H9 (cell line): ENCODE measurements at regions not wholly inside any gene's neighbourhood (a gene's known extent, or its start where the extent isn't known, plus 50 kb on each side); places are given as distances from the start of the nearest gene placed in this dataset.

Source experiments
- DNase-seq: peaks from one replicate; pipeline ENCODE4 v3.0.0-alpha.2; 2017
- H2AFZ ChIP-seq: one replicate; pipeline ENCODE4 v1.6.1; 2013; ENCODE audit warnings: mild to moderate bottlenecking, low read length, control low read depth, moderate library complexity
- H2AK5ac ChIP-seq: 2 replicates; pipeline ENCODE4 v1.6.1; 2013; ENCODE audit warnings: low read length, control low read depth, mixed read lengths; ENCODE audit not compliant: insufficient read length
- H2BK120ac ChIP-seq: one replicate; pipeline ENCODE4 v1.6.1; 2013; ENCODE audit warnings: low read depth, mild to moderate bottlenecking, low read length, control low read depth, inconsistent platforms; ENCODE audit not compliant: poor library complexity, severe bottlenecking
- H2BK12ac ChIP-seq: 2 replicates; pipeline ENCODE4 v1.6.1; 2013; ENCODE audit warnings: low read length, control low read depth, mixed read lengths, low read depth; ENCODE audit not compliant: insufficient read length
- H2BK15ac ChIP-seq: 2 replicates; pipeline ENCODE4 v1.6.1; 2013; ENCODE audit warnings: low read depth, low read length, control low read depth
- H2BK20ac ChIP-seq: one replicate; pipeline ENCODE4 v1.6.1; 2013; ENCODE audit warnings: low read depth, mild to moderate bottlenecking, low read length, control low read depth, inconsistent platforms; ENCODE audit not compliant: poor library complexity, severe bottlenecking
- H2BK5ac ChIP-seq: 2 replicates; pipeline ENCODE4 v1.6.1; 2013; ENCODE audit warnings: low read length, control low read depth, mixed read lengths; ENCODE audit not compliant: insufficient read length
- H3K14ac ChIP-seq: 2 replicates; pipeline ENCODE4 v1.6.1; 2013; ENCODE audit warnings: low read length, control low read depth; ENCODE audit not compliant: insufficient read depth
- H3K18ac ChIP-seq: 2 replicates; pipeline ENCODE4 v1.6.1; 2013; ENCODE audit warnings: low read depth, mild to moderate bottlenecking, mixed read lengths, low read length, control low read depth; ENCODE audit not compliant: insufficient read length
- H3K23ac ChIP-seq: 2 replicates; pipeline ENCODE4 v1.6.1; 2013; ENCODE audit warnings: low read length, control low read depth, mixed read lengths, low read depth; ENCODE audit not compliant: insufficient read length
- H3K23me2 ChIP-seq: 2 replicates; pipeline ENCODE4 v1.6.1; 2013; ENCODE audit warnings: low read depth, mild to moderate bottlenecking, mixed read lengths, low read length, control low read depth; ENCODE audit not compliant: insufficient read length, poor library complexity, severe bottlenecking
- H3K27ac ChIP-seq: 2 replicates; pipeline ENCODE4 v1.5.1; 2013; ENCODE audit warnings: low read length, control low read depth, mixed read lengths, low read depth; ENCODE audit not compliant: insufficient read length
- H3K27me3 ChIP-seq: 2 replicates; pipeline ENCODE4 v1.6.1; 2013; ENCODE audit warnings: low read length, control low read depth, inconsistent platforms; ENCODE audit not compliant: insufficient read depth
- H3K4ac ChIP-seq: 2 replicates; pipeline ENCODE4 v1.6.1; 2013; ENCODE audit warnings: low read depth, mild to moderate bottlenecking, control low read depth, inconsistent platforms, low read length, moderate library complexity
- H3K4me1 ChIP-seq: 2 replicates; pipeline ENCODE4 v1.6.1; 2013; ENCODE audit warnings: low read length, control low read depth, inconsistent platforms; ENCODE audit not compliant: insufficient read depth
- H3K4me2 ChIP-seq: 2 replicates; pipeline ENCODE4 v1.6.1; 2013; ENCODE audit warnings: low read length, control low read depth, mixed read lengths; ENCODE audit not compliant: insufficient read length, insufficient read depth
- H3K56ac ChIP-seq: 2 replicates; pipeline ENCODE4 v1.6.1; 2013; ENCODE audit warnings: low read depth, mild to moderate bottlenecking, mixed read lengths, low read length, control low read depth; ENCODE audit not compliant: insufficient read length
- H3K79me1 ChIP-seq: 2 replicates; pipeline ENCODE4 v1.6.1; 2013; ENCODE audit warnings: low read depth, mild to moderate bottlenecking, moderate library complexity, low read length, control low read depth, inconsistent platforms; ENCODE audit not compliant: insufficient read depth, poor library complexity, severe bottlenecking
- H3K79me2 ChIP-seq: 2 replicates; pipeline ENCODE4 v1.6.1; 2013; ENCODE audit warnings: low read length, control low read depth, inconsistent platforms; ENCODE audit not compliant: insufficient read depth
- H3K9ac ChIP-seq: 2 replicates; pipeline ENCODE4 v1.6.1; 2013; ENCODE audit warnings: low read length, control low read depth, mixed read lengths; ENCODE audit not compliant: insufficient read length; ENCODE audit errors: extremely low read depth
- H3K9me3 ChIP-seq: one replicate; pipeline ENCODE4 v1.6.1; 2013; ENCODE audit warnings: low read depth, low read length, inconsistent platforms; ENCODE audit not compliant: control insufficient read depth
- H3T11ph ChIP-seq: one replicate; pipeline ENCODE4 v1.6.1; 2013; ENCODE audit warnings: mild to moderate bottlenecking, low read length, control low read depth, inconsistent platforms
- H4K20me1 ChIP-seq: one replicate; pipeline ENCODE4 v1.6.1; 2013; ENCODE audit not compliant: control insufficient read depth, insufficient read length, insufficient read depth
- H4K5ac ChIP-seq: 2 replicates; pipeline ENCODE4 v1.6.1; 2013; ENCODE audit warnings: low read depth, mild to moderate bottlenecking, mixed read lengths, low read length, control low read depth; ENCODE audit not compliant: insufficient read length
- H4K8ac ChIP-seq: replicated peaks from 2 replicates; pipeline ENCODE4 v1.6.1; 2013; ENCODE audit warnings: low read length, control low read depth, mixed read lengths, low read depth; ENCODE audit not compliant: insufficient read length
- H4K91ac ChIP-seq: 2 replicates; pipeline ENCODE4 v1.6.1; 2013; ENCODE audit warnings: low read depth, mild to moderate bottlenecking, moderate library complexity, mixed read lengths, low read length, control low read depth; ENCODE audit not compliant: insufficient read length
- H3K27ac Mint-ChIP-seq, 3 experiments: 2 replicates in 2 of 3; 3 replicates in 1 of 3; pipeline ENCODE4 v1.8.0; 2020 to 2021; ENCODE audit warnings: mixed read lengths in 3 of 3, mild to moderate bottlenecking in 1 of 3, moderate library complexity in 1 of 3
- H3K27me3 Mint-ChIP-seq: 2 replicates; pipeline ENCODE4 v1.8.0; 2021; ENCODE audit warnings: low read depth, mild to moderate bottlenecking, moderate library complexity, mixed read lengths
- H3K36me3 Mint-ChIP-seq, 3 experiments: 2 replicates in 2 of 3; 3 replicates in 1 of 3; pipeline ENCODE4 v1.8.0; 2020 to 2021; ENCODE audit warnings: low read depth in 3 of 3, mixed read lengths in 3 of 3; ENCODE audit not compliant: insufficient read depth in 1 of 3
- H3K4me1 Mint-ChIP-seq, 2 experiments: 2 replicates each; pipeline ENCODE4 v1.8.0; 2020; ENCODE audit warnings: mixed read lengths in 2 of 2
- H3K4me3 Mint-ChIP-seq, 2 experiments: 2 replicates in 1 of 2; 3 replicates in 1 of 2; pipeline ENCODE4 v1.8.0; 2020 to 2021; ENCODE audit warnings: mild to moderate bottlenecking in 2 of 2, mixed read lengths in 2 of 2, moderate library complexity in 1 of 2
- H3K9me3 Mint-ChIP-seq, 2 experiments: 2 replicates in 1 of 2; 3 replicates in 1 of 2; pipeline ENCODE4 v1.8.0; 2020; ENCODE audit warnings: mild to moderate bottlenecking in 2 of 2, mixed read lengths in 2 of 2, moderate library complexity in 1 of 2
- CTCF ChIP-seq: fragments of 200-600 bp; sonication (generic); conservative IDR thresholded peaks from 3 replicates; pipeline ENCODE4 v1.8.0; 2021; ENCODE audit warnings: antibody characterized with exemption, mild to moderate bottlenecking
- WGBS: extraction: QIAGEN DNeasy Blood & Tissue Kit; methylation state at CpG from one replicate; pipeline ENCODE4 v1.1.7; 2013; ENCODE audit warnings: missing lambda C conversion rate, low lambda C conversion rate, mixed read lengths; ENCODE audit not compliant: insufficient read length; ENCODE audit errors: extremely low coverage; 5-methylcytosine and 5-hydroxymethylcytosine counted together

DNA sequence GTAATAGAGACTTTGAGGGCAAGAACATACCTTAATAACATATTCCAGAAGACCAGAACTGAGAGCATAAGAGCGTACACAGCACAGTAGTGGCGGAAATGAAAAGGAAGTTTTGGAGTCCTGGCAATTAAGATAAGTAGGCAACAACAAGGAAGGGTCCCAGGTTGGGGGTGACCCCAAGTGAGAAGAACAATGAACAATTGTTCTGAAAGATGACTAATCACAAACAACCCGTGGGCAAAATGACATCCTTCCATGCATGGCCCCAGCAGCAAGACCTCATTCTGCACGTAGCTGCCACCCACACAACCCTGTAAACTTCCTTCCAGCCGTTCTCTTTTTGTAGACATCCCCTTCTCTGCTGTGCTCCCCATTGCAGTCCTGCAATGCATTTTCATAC, 384.4 kb upstream of the PABPC4L start:
- no peaks in the 10 kb centered on the region for H3K79me2 ChIP-seq
- Mint-ChIP-seq H3K9me3 (no peaks in the 10 kb centered on the region), H3K27me3 (no peaks in the 10 kb centered on the region), H3K27ac (no peak overlapping the region), H3K4me3 (no peak overlapping the region), H3K36me3 (no peaks in the 10 kb centered on the region; a peak in 1 of 7 replicates), H3K4me1 (peaks cover 3 to 14% of the 10 kb centered on the region in 2 experiments)
- DNase-seq, result no peak
- no peak overlapping the region for H2AK5ac ChIP-seq
- no peak overlapping the region for H3T11ph ChIP-seq
- H3K27me3 ChIP-seq, result no peaks in the 10 kb centered on the region
- no peak overlapping the region for H3K4ac ChIP-seq
- H3K79me1 ChIP-seq, result no peaks in the 10 kb centered on the region
- H3K9me3 ChIP-seq, result no peaks in the 10 kb centered on the region
- H4K20me1 ChIP-seq, result no peaks in the 10 kb centered on the region
- no peak overlapping the region for H3K4me2 ChIP-seq
- H3K23ac ChIP-seq, result no peak overlapping the region
- no peak overlapping the region for H4K8ac ChIP-seq
- no peak overlapping the region for H3K18ac ChIP-seq
- WGBS, result no CpG with 5 or more reads among the region's 5 CpGs
- H2BK5ac ChIP-seq, result no peak overlapping the region
- H2BK20ac ChIP-seq, result no peak overlapping the region
- no peak overlapping the region for H2BK12ac ChIP-seq
- H3K9ac ChIP-seq, result no peak overlapping the region
- no peak overlapping the region for H2BK120ac ChIP-seq
- no peak overlapping the region for H4K91ac ChIP-seq
- H3K23me2 ChIP-seq, result no peaks in the 10 kb centered on the region
- H3K56ac ChIP-seq, result no peak overlapping the region
- no peak for TF ChIP-seq CTCF
- no peaks in the 10 kb centered on the region; the same call in 1 of the 2 replicates for H3K4me1 ChIP-seq
- H4K5ac ChIP-seq, result no peak overlapping the region
- H3K14ac ChIP-seq, result no peak overlapping the region
- H2BK15ac ChIP-seq, result no peak overlapping the region
- H2AFZ ChIP-seq, result no peak overlapping the region
- H3K27ac ChIP-seq, result no peak overlapping the region
